ENCODE measurements at regions not wholly inside any gene's neighbourhood (a gene's known extent, or its start where the extent isn't known, plus 50 kb on each side); places are given as distances from the start of the nearest gene placed in this dataset.

DNA sequence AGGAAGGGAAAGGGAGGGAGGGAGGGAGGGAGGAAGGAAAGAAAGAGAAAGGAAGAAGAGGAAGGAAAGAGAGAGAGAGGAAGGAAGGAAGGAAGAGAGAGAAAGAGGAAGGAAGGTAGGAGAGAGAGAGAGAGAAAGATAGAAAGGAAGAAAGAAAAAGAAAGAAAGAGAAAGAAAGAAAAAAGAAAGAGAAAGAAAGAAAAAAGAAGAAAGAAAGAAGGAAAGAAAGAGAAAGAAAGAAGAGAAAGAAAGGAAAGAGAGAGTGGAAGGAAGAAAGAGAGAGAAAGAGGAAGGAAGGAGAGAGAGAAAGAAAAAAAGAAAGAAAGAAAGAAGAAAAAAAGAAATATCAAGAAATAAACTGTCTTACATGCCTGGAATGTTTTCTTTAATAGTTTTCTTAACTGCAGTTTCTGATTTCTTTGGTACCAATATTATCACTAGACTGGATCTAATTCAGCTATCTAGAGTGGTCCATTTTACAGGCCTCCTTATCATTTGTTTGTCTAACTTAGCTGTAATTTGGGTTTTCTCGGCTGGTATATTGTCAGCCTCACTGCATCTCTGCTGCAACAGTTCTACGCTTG lies 59.6 kb upstream of the MBOAT2 start:
- Mint-ChIP-seq H3K4me3 (no peak overlapping the region), H3K27me3 (peaks cover 26% of the 10 kb centered on the region), H3K27ac (no peak overlapping the region), H3K4me1 (no peaks in the 10 kb centered on the region), H3K36me3 (ENCODE audit: low read depth) (no peaks in the 10 kb centered on the region), H3K9me3 (peaks cover 11% of the 10 kb centered on the region)
- ATAC-seq (replicated peaks) = no peak

DNA sequence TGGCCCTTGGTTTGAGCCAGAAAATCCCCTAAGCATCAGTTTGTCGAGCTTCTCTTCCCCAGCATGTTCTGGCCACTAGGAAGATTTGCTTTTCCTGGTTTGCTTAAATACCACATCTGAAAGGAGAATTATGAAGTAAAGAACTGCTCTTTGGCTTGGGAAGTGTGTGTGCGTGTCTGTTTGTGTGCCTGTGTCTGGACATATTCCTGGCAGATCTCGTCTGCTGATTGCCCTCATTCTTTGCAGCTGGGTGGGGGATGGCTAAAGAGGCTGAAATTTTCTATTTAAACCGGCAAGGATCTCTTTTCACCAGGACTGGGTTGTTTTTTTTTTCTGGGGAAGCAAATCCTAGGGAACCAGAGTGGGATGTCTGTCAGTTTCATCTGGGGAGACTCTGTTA lies 57.3 kb upstream of the MBOAT2 start:
- H3K27ac Mint-ChIP-seq = no peak overlapping the region
- H3K4me1 Mint-ChIP-seq = no peaks in the 10 kb centered on the region
- no peak overlapping the region for H3K4me3 Mint-ChIP-seq
- ATAC-seq (replicated peaks) = no peak
- peaks cover 26% of the 10 kb centered on the region for H3K27me3 Mint-ChIP-seq
- H3K36me3 Mint-ChIP-seq (ENCODE audit: low read depth) = no peaks in the 10 kb centered on the region
- H3K9me3 Mint-ChIP-seq = peaks cover 4% of the 10 kb centered on the region

DNA sequence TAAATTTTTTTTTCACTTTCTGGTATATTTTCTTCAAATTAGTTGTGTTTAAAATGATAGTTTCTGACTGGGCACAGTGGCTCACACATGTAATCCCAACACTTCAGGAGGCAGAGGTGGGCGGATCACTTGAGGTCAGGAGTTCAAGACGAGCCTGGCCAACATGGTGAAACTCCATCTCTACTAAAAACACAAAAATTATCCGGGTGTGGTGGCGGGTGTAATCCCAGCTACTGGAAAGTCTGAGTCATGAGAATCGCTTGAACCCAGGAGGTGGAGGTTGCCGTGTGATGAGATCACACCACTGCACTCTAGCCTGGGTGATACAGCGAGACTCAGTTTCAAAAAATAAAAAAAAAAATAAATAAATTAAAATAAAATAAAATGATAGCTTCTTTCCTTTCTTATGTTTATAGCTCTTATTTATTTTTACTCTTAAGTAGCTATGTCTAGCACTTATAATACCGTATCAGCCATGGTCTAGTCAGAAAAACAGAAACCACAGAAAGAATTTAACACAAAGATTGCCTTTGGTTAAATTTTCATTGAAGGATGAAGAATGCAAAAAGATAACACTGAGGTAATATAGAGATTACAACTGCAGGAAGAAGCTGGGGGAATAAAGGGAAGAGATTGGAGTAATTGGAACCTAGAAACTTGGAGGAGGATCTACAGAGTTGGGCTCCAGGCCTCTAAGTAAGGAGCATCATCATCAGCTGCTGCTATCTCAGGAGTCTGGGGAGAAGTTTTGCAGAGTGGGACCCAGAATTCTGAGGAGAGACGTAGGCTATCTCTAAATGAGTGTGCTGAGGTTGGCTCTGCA lies 54.7 kb upstream of the MBOAT2 start:
- H3K27me3 Mint-ChIP-seq = peaks cover 20% of the 10 kb centered on the region
- H3K36me3 Mint-ChIP-seq (ENCODE audit: low read depth) = no peaks in the 10 kb centered on the region
- peaks cover 4% of the 10 kb centered on the region for H3K9me3 Mint-ChIP-seq
- no peak overlapping the region for H3K27ac Mint-ChIP-seq
- no peaks in the 10 kb centered on the region for H3K4me1 Mint-ChIP-seq
- H3K4me3 Mint-ChIP-seq = no peak overlapping the region
- peak; percentile 64 for ATAC-seq (replicated peaks)

DNA sequence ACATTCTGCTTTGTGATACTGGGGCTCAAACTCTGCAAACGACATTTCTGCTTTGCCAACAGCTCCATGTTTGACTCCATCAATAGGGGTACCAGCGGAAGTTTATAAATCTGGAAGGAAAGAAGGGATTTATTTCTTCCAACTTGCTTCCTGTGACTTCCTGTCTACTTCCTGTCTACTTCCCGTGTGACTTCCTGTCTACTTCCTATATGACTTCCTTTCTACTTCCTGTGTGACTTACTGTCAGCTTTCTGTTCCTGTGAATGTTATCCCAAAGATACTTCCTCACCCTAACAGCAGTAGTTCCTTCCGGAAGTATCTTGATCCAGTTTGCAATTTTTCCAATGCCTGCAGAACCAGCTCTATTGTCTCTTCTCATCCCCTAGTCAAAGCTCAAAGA lies 52.0 kb upstream of the MBOAT2 start:
- H3K9me3 Mint-ChIP-seq = peaks cover 4% of the 10 kb centered on the region
- no peaks in the 10 kb centered on the region for H3K4me1 Mint-ChIP-seq
- peaks cover 9% of the 10 kb centered on the region for H3K27me3 Mint-ChIP-seq
- no peak for ATAC-seq (replicated peaks)
- no peak overlapping the region for H3K4me3 Mint-ChIP-seq
- no peak overlapping the region for H3K27ac Mint-ChIP-seq
- H3K36me3 Mint-ChIP-seq (ENCODE audit: low read depth) = no peaks in the 10 kb centered on the region

DNA sequence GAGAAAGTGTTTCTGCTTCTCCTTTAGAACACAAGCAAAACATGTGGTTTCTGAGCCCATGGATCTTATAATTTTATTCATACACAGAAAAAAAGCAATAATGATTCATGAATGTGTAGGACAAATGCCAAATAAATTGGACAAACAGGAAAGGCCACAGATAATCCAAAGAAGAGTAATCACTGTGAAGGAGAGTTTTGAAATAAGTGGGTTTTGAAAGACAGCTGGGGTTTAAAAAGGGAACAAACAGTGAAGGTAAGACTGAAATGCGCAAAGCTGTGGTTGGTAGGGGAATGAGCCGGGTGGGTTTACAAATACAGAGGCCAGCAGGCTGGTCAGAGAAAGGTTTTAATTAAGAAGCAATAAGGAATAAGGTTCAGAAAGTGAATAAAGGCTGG lies 50.0 kb upstream of the MBOAT2 start:
- H3K27ac Mint-ChIP-seq = no peak overlapping the region
- peaks cover 4% of the 10 kb centered on the region for H3K9me3 Mint-ChIP-seq
- no peak for ATAC-seq (replicated peaks)
- peaks cover 5% of the 10 kb centered on the region for H3K27me3 Mint-ChIP-seq
- no peaks in the 10 kb centered on the region for H3K4me1 Mint-ChIP-seq
- no peaks in the 10 kb centered on the region for H3K36me3 Mint-ChIP-seq (ENCODE audit: low read depth)
- H3K4me3 Mint-ChIP-seq = no peak overlapping the region
